IMR-90 (cell line): ENCODE measurements at regions not wholly inside any gene's neighbourhood (a gene's known extent, or its start where the extent isn't known, plus 50 kb on each side); places are given as distances from the start of the nearest gene placed in this dataset.

Experiments used
- ATAC-seq: fragments of 200-7000 bp; cut with Tn5 transposase; 2 replicates; pipeline ENCODE4 v1.9.1; 2020; ENCODE audit warnings: low read depth, mild to moderate bottlenecking, moderate library complexity
- BruUV-seq: library from RNA; stranded (reverse); fragments of 400-500 nt; replicated peaks from 2 replicates; lab custom pipeline; 2021; lab: Mats Ljungman, UMichigan
- CTCF ChIA-PET: fragments of 300-600 bp; formaldehyde crosslinking; extraction: SDS; loops from one replicate; lab custom pipeline; 2021; ENCODE audit warnings: antibody characterized with exemption; lab: Yijun Ruan, JAX
- POLR2A ChIA-PET: fragments of 300-600 bp; sonication (Branson Sonifier 250); formaldehyde crosslinking; loops from one replicate; lab custom pipeline; 2022; ENCODE audit warnings: antibody characterized with exemption; ENCODE audit not compliant: unreplicated experiment; lab: Charles Lee
- DNase-seq: peaks from one replicate; pipeline ENCODE4 v3.0.0; 2013
- H2AFZ ChIP-seq: replicated peaks from 2 replicates; pipeline ENCODE3; 2013; ENCODE audit warnings: low read length, mild to moderate bottlenecking; ENCODE audit not compliant: poor library complexity
- H2AK5ac ChIP-seq: 2 replicates; pipeline ENCODE4 v1.6.1; 2013; ENCODE audit warnings: low read depth, low read length, inconsistent platforms
- H2AK9ac ChIP-seq: replicated peaks from 2 replicates; pipeline ENCODE3; 2013; ENCODE audit warnings: mild to moderate bottlenecking, low read depth, low read length, moderate library complexity; ENCODE audit not compliant: poor library complexity
- H2BK120ac ChIP-seq: 2 replicates; pipeline ENCODE4 v1.6.1; 2013; ENCODE audit warnings: low read depth, low read length, inconsistent platforms
- H2BK15ac ChIP-seq: 3 replicates; pipeline ENCODE4 v1.6.1; 2013; ENCODE audit warnings: low read depth, low read length, inconsistent platforms
- H2BK20ac ChIP-seq: 2 replicates; pipeline ENCODE4 v1.6.1; 2013; ENCODE audit warnings: low read depth, mild to moderate bottlenecking, inconsistent platforms, low read length, moderate library complexity
- H2BK5ac ChIP-seq: 2 replicates; pipeline ENCODE4 v1.6.1; 2013; ENCODE audit warnings: mild to moderate bottlenecking, low read depth, low read length, inconsistent platforms; ENCODE audit not compliant: poor library complexity, severe bottlenecking
- H3K14ac ChIP-seq: replicated peaks from 2 replicates; pipeline ENCODE4 v1.6.1; 2013; ENCODE audit warnings: low read depth, low read length, inconsistent platforms
- H3K18ac ChIP-seq: 2 replicates; pipeline ENCODE4 v1.6.1; 2013; ENCODE audit warnings: low read depth, low read length, control low read depth
- H3K23ac ChIP-seq: 2 replicates; pipeline ENCODE4 v1.6.1; 2013; ENCODE audit warnings: low read depth, low read length, inconsistent platforms
- H3K27ac ChIP-seq: 2 replicates; pipeline ENCODE4 v1.5.1; 2013; ENCODE audit warnings: mild to moderate bottlenecking, control low read depth, low read length; ENCODE audit not compliant: insufficient read depth
- H3K27me3 ChIP-seq: 2 replicates; pipeline ENCODE4 v1.6.1; 2013; ENCODE audit warnings: low read length; ENCODE audit not compliant: control insufficient read depth, insufficient read depth
- H3K36me3 ChIP-seq: 2 replicates; pipeline ENCODE4 v1.6.1; 2013; ENCODE audit warnings: low read length, mixed read lengths; ENCODE audit not compliant: control insufficient read depth, insufficient read depth
- H3K4ac ChIP-seq: 2 replicates; pipeline ENCODE4 v1.6.1; 2013; ENCODE audit warnings: low read depth, low read length, inconsistent platforms
- H3K4me1 ChIP-seq: 2 replicates; pipeline ENCODE4 v1.6.1; 2013; ENCODE audit warnings: low read length, mixed read lengths; ENCODE audit not compliant: control insufficient read depth, insufficient read depth
- H3K4me2 ChIP-seq: 2 replicates; pipeline ENCODE4 v1.6.1; 2013; ENCODE audit warnings: low read depth, mild to moderate bottlenecking, control low read depth, low read length, moderate library complexity
- H3K4me3 ChIP-seq: 2 replicates; pipeline ENCODE4 v1.5.1; 2013; ENCODE audit warnings: low read depth, mild to moderate bottlenecking, control low read depth, low read length, moderate library complexity; ENCODE audit not compliant: insufficient read depth
- H3K56ac ChIP-seq: 2 replicates; pipeline ENCODE4 v1.6.1; 2013; ENCODE audit warnings: low read length, inconsistent platforms; ENCODE audit not compliant: insufficient read depth; ENCODE audit errors: extremely low read depth
- H3K79me1 ChIP-seq, 2 experiments: 2 replicates each; pipeline ENCODE4 v1.6.1; 2013; ENCODE audit warnings: low read length in 2 of 2, inconsistent platforms in 1 of 2, low read depth in 1 of 2
- H3K9ac ChIP-seq: 2 replicates; pipeline ENCODE4 v1.6.1; 2013; ENCODE audit warnings: low read depth, low read length, control low read depth
- H3K9me1 ChIP-seq: 2 replicates; pipeline ENCODE4 v1.6.1; 2013; ENCODE audit warnings: low read length, inconsistent platforms; ENCODE audit not compliant: insufficient read depth
- H3K9me3 ChIP-seq: 2 replicates; pipeline ENCODE4 v1.6.1; 2013; ENCODE audit warnings: low read length; ENCODE audit not compliant: control insufficient read depth, insufficient read depth
- H4K20me1 ChIP-seq: 2 replicates; pipeline ENCODE4 v1.6.1; 2013; ENCODE audit warnings: low read length, inconsistent platforms; ENCODE audit not compliant: insufficient read depth
- H4K5ac ChIP-seq: 2 replicates; pipeline ENCODE4 v1.6.1; 2013; ENCODE audit warnings: mild to moderate bottlenecking, low read depth, low read length, control low read depth
- H4K8ac ChIP-seq, 2 experiments: 2 replicates each; pipeline ENCODE4 v1.6.1; 2013; ENCODE audit warnings: low read depth in 2 of 2, low read length in 2 of 2, control low read depth in 1 of 2, inconsistent platforms in 1 of 2
- H4K91ac ChIP-seq: 2 replicates; pipeline ENCODE4 v1.6.1; 2013; ENCODE audit warnings: low read depth, low read length, inconsistent platforms; ENCODE audit not compliant: insufficient read depth
- BHLHE40 ChIP-seq: fragments of 150-350 bp; IDR thresholded peaks from 2 replicates; pipeline ENCODE4 v1.6.1; 2016; ENCODE audit warnings: mild to moderate bottlenecking, low read depth, low read length
- CHD1 ChIP-seq: IDR thresholded peaks from 2 replicates; pipeline ENCODE4 v1.6.1; 2012; ENCODE audit warnings: low read depth, low read length, improper control_type of control experiment
- CTCF ChIP-seq: conservative IDR thresholded peaks from 2 replicates; pipeline ENCODE4 v1.5.1; 2012; ENCODE audit warnings: mild to moderate bottlenecking, low read depth, low read length, improper control_type of control experiment
- MXI1 ChIP-seq: IDR thresholded peaks from 2 replicates; pipeline ENCODE4 v1.6.1; 2012; ENCODE audit warnings: low read depth, mild to moderate bottlenecking, low read length, moderate library complexity, borderline replicate concordance
- NFE2L2 ChIP-seq: fragments of 150-350 bp; IDR thresholded peaks from 2 replicates; pipeline ENCODE4 v1.6.1; 2016; ENCODE audit warnings: low read depth, mild to moderate bottlenecking, low read length
- RAD21 ChIP-seq: IDR thresholded peaks from 2 replicates; pipeline ENCODE4 v1.6.1; 2012; ENCODE audit warnings: low read length, improper control_type of control experiment
- RFX5 ChIP-seq: IDR thresholded peaks from 2 replicates; pipeline ENCODE4 v1.8.0; 2012; ENCODE audit warnings: low read depth, mild to moderate bottlenecking, low read length, moderate library complexity
- WGBS, 2 experiments: methylation state at CpG; one replicate each; pipeline versions ENCODE4 v1.1.5 to v1.1.7; 2013; ENCODE audit warnings: missing lambda C conversion rate in 2 of 2; ENCODE audit not compliant: insufficient read length in 1 of 2; ENCODE audit errors: extremely low coverage in 2 of 2; 5-methylcytosine and 5-hydroxymethylcytosine counted together
- dilution Hi-C: fragments of 300-500 bp; cut with HindIII; formaldehyde crosslinking; loops from one replicate; pipeline ENCODE4 v1.14.3; 2018; ENCODE audit warnings: low sequenced_read_pairs; ENCODE audit not compliant: unreplicated experiment
- in situ Hi-C: fragments of 300-500 bp; cut with MboI; formaldehyde crosslinking; loops from 3 replicates; pipeline ENCODE4 v1.14.3; 2019; ENCODE audit warnings: low sequenced_read_pairs, inconsistent platforms, mixed read lengths
- intact Hi-C: fragments of 100-400 bp; cut with micrococcal nuclease; formaldehyde crosslinking; loops from 2 replicates; pipeline ENCODE4 v1.10.0; 2022

- ChIA-PET CTCF (no interaction called here), POLR2A (no interaction called here)
- no peak overlapping the region for H2BK5ac ChIP-seq
- H2AFZ ChIP-seq = no peak overlapping the region
- H2BK15ac ChIP-seq = no peak overlapping the region
- H3K9me3 ChIP-seq = no peaks in the 10 kb centered on the region
- no peak overlapping the region for H4K8ac ChIP-seq
- no peak overlapping the region for H3K4ac ChIP-seq
- H3K79me1 ChIP-seq = no peaks in the 10 kb centered on the region
- no peak overlapping the region for H3K23ac ChIP-seq
- H2AK9ac ChIP-seq = no peak overlapping the region
- intact Hi-C loops (no loop called here), in situ Hi-C loops (no loop called here), dilution Hi-C loops (no loop called here)
- BruUV-seq = no TSS peak
- no peak overlapping the region for H3K18ac ChIP-seq
- no peak overlapping the region for H2AK5ac ChIP-seq
- H3K4me2 ChIP-seq = no peak overlapping the region
- H2BK20ac ChIP-seq = no peak overlapping the region
- DNase-seq (no peak), ATAC-seq (no peak)
- TF ChIP-seq BHLHE40 (no peak), CTCF (no peak), MXI1 (no peak), RAD21 (no peak), NFE2L2 (no peak), CHD1 (no peak), RFX5 (no peak)
- H4K20me1 ChIP-seq = no peaks in the 10 kb centered on the region
- H4K5ac ChIP-seq = no peak overlapping the region
- H3K4me1 ChIP-seq = 0 out of 2 replicates have a peak, but pooled peaks cover 2% of the 10 kb centered on the region
- H3K27ac ChIP-seq = no peak overlapping the region
- no peak overlapping the region for H3K14ac ChIP-seq
- no CpG with 5 or more reads among the region's 2 CpGs for WGBS, 2 experiments
- no peak overlapping the region for H3K56ac ChIP-seq
- H3K27me3 ChIP-seq = peaks cover 3% of the 10 kb centered on the region; the same call in 1 of the 2 replicates
- no peak overlapping the region for H3K4me3 ChIP-seq
- H4K91ac ChIP-seq = no peak overlapping the region
- no peaks in the 10 kb centered on the region for H3K36me3 ChIP-seq
- no peak overlapping the region for H3K9ac ChIP-seq
- H2BK120ac ChIP-seq = no peak overlapping the region
- H3K9me1 ChIP-seq = no peaks in the 10 kb centered on the region
These were observed 76.2 kb upstream of the ZNF608 start for GRCh38 chr5:124822647-124823046.
